Vagina (tissue), 2 donors: ENCODE measurements at regions not wholly inside any gene's neighbourhood (a gene's known extent, or its start where the extent isn't known, plus 50 kb on each side); places are given as distances from the start of the nearest gene placed in this dataset.

Source experiments
- DNase-seq, 2 donors: peaks; one replicate each; pipeline ENCODE4 v3.0.0-alpha.2; 2017; ENCODE audit errors: extremely low spot score in 2 of 2
- H3K27ac ChIP-seq: fragments of 200-600 bp; sonication (generic); one replicate; pipeline ENCODE4 v1.5.1; 2019
- H3K27me3 ChIP-seq: fragments of 200-600 bp; sonication (generic); one replicate; pipeline ENCODE4 v1.5.1; 2019
- H3K36me3 ChIP-seq, 2 donors: fragments of 200-600 bp; sonication (generic); one replicate each; pipeline ENCODE4 v1.5.1; 2017 to 2019
- H3K4me1 ChIP-seq: fragments of 200-600 bp; sonication (generic); one replicate; pipeline ENCODE4 v1.5.1; 2019
- H3K4me3 ChIP-seq, 2 donors: fragments of 200-600 bp; sonication (generic); 1 replicate in 1 of 2; 2 replicates in 1 of 2; pipeline ENCODE4 v1.5.1; 2016 to 2019
- H3K9me3 ChIP-seq: fragments of 200-600 bp; sonication (generic); one replicate; pipeline ENCODE4 v1.5.1; 2019
- POLR2A ChIP-seq, 2 donors: fragments of 450-650 bp; IDR thresholded peaks; one replicate each; pipeline ENCODE4 v1.6.1; 2017; ENCODE audit warnings: antibody characterized with exemption in 2 of 2, mild to moderate bottlenecking in 2 of 2, moderate library complexity in 2 of 2
- POLR2AphosphoS5 ChIP-seq, 2 donors: sonication (generic); formaldehyde crosslinking; IDR thresholded peaks; one replicate each; pipeline ENCODE4 v1.9.0; 2017; ENCODE audit warnings: antibody characterized with exemption in 2 of 2, mild to moderate bottlenecking in 2 of 2, low read depth in 1 of 2; ENCODE audit not compliant: insufficient read depth in 1 of 2
- intact Hi-C: fragments of 100-400 bp; cut with DNase I; formaldehyde crosslinking; loops from one replicate; pipeline ENCODE4 v1.15.1; 2023
- TF ChIP-seq, protein P1 (sequence below), 3 experiments: fragments of 450-650 bp in 2 of 3; fragments of 200-600 bp in 1 of 3; sonication (generic) in 1 of 3; IDR thresholded peaks; one replicate each; pipeline ENCODE4 v1.5.1; 2017 to 2019; ENCODE audit warnings: antibody characterized with exemption in 3 of 3, mild to moderate bottlenecking in 2 of 3, moderate library complexity in 2 of 3

DNA sequence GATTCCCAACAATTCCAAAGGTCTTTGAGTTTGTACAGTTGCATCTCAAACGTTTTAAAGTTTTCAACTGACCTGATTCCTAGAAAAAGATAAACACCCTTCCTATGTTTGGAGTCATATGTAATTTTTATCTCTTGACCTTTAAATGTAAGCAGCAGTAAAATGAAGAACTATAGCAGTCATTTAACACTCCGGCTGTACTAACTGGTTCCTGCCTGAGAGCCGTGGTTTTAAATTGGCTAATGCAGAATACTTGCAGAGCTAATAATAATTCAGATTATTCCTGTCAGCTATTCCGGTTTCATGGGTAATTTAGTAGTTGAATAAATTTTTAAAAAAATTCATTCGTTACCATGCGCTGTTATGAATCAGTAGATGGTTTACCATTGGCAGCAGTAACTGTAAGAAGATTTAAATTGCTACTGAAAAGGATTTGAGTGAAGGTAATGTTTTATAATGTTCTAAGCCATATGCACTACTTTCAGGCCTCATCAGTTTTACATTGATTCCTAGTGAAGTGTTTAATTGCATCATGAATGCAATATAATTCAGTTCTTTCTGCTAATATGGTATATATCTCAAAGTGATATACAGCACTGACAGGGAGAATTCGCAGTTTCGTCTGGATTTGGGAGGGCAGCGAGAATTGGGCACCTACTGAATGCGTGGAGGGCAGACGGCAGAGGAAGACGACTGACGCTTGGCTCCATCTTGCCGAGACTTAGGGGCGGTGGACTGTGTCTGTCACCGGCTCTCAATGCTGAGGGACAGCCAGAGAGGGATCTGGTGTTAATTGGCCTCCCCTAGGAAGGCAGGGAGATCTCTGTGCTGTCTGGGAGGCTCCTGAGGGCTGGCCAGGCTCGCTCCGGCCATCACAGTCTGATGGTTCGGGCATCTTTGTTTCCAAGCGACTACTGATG, 217.7 kb downstream of the PHETA1 start:
- intact Hi-C loops, result no loop called here

DNA sequence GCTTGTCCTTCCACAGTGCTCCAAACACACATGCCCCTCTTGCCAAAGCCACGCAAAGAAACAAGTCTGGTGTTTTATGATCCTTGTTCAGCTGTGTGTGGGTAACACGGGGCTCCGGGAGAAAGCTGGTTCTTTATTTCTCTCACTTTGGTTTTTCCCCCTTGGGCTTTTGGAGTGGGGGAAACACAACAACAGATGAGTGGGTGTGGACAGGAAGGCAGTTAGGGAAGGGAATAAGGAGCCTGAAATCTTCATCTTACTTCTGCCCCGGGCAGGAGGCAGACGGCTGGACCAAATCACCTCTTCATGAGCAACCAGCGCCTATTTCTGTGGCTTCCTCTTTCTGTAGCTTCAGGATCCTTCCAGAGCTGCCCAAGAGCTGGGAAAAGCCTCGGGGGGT, 218.5 kb downstream of the PHETA1 start:
- no peak overlapping the region for H3K4me3 ChIP-seq
- H3K9me3 ChIP-seq, result no peaks in the 10 kb centered on the region
- H3K27me3 ChIP-seq, result no peaks in the 10 kb centered on the region
- no peaks in the 10 kb centered on the region for H3K36me3 ChIP-seq
- DNase-seq, result no peak
- intact Hi-C loops, result no loop called here
- no peak overlapping the region for H3K27ac ChIP-seq
- H3K4me1 ChIP-seq, result no peaks in the 10 kb centered on the region
- TF ChIP-seq POLR2A (IDR thresholded peaks at IDR 0.05), result no peak
- no peak for TF ChIP-seq POLR2AphosphoS5 (IDR thresholded peaks at IDR 0.05; ENCODE audit: insufficient read depth in 1 of 2, low read depth in 1 of 2)
- TF ChIP-seq, protein P1, sequence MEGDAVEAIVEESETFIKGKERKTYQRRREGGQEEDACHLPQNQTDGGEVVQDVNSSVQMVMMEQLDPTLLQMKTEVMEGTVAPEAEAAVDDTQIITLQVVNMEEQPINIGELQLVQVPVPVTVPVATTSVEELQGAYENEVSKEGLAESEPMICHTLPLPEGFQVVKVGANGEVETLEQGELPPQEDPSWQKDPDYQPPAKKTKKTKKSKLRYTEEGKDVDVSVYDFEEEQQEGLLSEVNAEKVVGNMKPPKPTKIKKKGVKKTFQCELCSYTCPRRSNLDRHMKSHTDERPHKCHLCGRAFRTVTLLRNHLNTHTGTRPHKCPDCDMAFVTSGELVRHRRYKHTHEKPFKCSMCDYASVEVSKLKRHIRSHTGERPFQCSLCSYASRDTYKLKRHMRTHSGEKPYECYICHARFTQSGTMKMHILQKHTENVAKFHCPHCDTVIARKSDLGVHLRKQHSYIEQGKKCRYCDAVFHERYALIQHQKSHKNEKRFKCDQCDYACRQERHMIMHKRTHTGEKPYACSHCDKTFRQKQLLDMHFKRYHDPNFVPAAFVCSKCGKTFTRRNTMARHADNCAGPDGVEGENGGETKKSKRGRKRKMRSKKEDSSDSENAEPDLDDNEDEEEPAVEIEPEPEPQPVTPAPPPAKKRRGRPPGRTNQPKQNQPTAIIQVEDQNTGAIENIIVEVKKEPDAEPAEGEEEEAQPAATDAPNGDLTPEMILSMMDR (IDR thresholded peaks at IDR 0.05), result no peak

More for the DNA sequence above, 217.7 kb downstream of the PHETA1 start:
- no peak for TF ChIP-seq POLR2A (IDR thresholded peaks at IDR 0.05)
- TF ChIP-seq, protein P1 (IDR thresholded peaks at IDR 0.05), result no peak
- no peak for TF ChIP-seq POLR2AphosphoS5 (IDR thresholded peaks at IDR 0.05; ENCODE audit: insufficient read depth in 1 of 2, low read depth in 1 of 2)
- Histone ChIP-seq H3K36me3 (no peaks in the 10 kb centered on the region), H3K27me3 (no peaks in the 10 kb centered on the region), H3K4me3 (no peak overlapping the region), H3K4me1 (no peaks in the 10 kb centered on the region), H3K27ac (no peak overlapping the region), H3K9me3 (no peaks in the 10 kb centered on the region)
- no peak for DNase-seq

DNA sequence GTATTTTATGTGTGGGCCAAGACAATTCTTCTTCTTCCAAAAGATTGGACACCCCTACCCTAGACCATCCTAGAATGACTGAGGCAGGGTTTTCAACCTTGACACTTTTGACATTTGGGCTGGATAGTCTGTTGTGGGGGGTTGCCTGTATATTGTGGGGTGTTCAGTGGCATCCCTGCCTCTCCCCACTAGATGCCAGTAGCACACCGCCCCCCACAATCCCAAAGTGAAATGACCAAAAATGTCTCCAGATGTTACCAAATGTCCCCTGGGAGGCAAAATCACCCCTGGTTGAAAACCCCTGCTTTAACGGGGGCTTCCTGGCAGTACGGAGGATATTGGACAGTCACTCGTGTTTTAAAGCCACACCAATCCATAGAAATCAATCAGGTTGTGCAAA, 219.6 kb downstream of the PHETA1 start:
- intact Hi-C loops, result loop anchor here (5.0 kb wide), 1 partner anchor 478 kb away; no protein-coding TSS in a partner anchor
- H3K27ac ChIP-seq, result no peak overlapping the region
- H3K4me3 ChIP-seq, result no peak overlapping the region
- no peaks in the 10 kb centered on the region for H3K4me1 ChIP-seq
- H3K27me3 ChIP-seq, result no peaks in the 10 kb centered on the region
- DNase-seq, result no peak
- H3K36me3 ChIP-seq, result no peaks in the 10 kb centered on the region
- H3K9me3 ChIP-seq, result no peaks in the 10 kb centered on the region
- TF ChIP-seq POLR2A (IDR thresholded peaks at IDR 0.05), result no peak
- TF ChIP-seq, protein P1 (IDR thresholded peaks at IDR 0.05), result no peak
- TF ChIP-seq POLR2AphosphoS5 (IDR thresholded peaks at IDR 0.05; ENCODE audit: insufficient read depth in 1 of 2, low read depth in 1 of 2), result no peak

DNA sequence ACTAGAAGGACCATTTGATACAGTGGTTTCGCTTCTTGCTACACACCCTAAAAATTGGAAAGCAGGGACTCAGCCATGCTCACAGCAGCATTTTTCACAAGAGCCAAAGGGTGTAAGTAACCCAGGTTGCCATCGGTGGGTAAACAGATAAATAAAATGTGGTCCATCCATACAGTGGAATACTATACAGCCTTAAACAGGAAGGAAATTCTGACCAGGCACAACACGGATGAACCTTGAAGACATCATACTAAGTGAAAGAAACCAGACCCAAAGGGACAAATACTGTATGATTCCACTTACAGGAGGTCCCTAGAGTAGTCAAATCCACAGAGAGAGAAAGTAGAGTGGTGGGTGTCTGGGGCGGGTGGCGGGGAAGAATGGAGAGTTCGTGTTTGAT, 220.9 kb downstream of the PHETA1 start:
- intact Hi-C loops, result loop anchor here (5.0 kb wide), 1 partner anchor 479 kb away; no protein-coding TSS in a partner anchor
- H3K27ac ChIP-seq, result no peak overlapping the region
- DNase-seq, result no peak
- H3K27me3 ChIP-seq, result no peaks in the 10 kb centered on the region
- no peaks in the 10 kb centered on the region for H3K9me3 ChIP-seq
- no peaks in the 10 kb centered on the region for H3K36me3 ChIP-seq
- TF ChIP-seq, protein P1 (IDR thresholded peaks at IDR 0.05), result no peak
- TF ChIP-seq POLR2AphosphoS5 (IDR thresholded peaks at IDR 0.05; ENCODE audit: insufficient read depth in 1 of 2, low read depth in 1 of 2), result no peak
- TF ChIP-seq POLR2A (IDR thresholded peaks at IDR 0.05), result no peak
- no peak overlapping the region for H3K4me3 ChIP-seq
- H3K4me1 ChIP-seq, result peaks cover 9% of the 10 kb centered on the region

DNA sequence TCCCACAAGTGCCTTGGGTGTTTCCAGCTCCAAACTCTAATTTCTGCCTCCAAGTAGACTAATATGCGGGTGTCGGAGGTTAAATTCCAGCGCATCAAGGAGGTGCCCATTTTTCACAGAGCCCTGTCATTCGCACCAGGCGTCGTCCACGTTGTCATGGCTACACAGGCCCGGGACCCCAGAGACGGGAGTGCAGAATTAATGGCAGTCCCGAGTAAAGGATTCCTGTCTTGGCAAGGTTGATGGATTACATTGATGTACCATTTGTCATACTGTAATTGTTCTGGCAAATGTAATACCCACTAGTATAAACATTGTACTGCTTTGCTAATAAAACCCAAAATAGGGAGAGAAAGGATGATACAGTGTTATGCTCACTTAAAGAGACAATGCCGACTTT, 222.9 kb upstream of the MYL2 start:
- TF ChIP-seq POLR2A (IDR thresholded peaks at IDR 0.05), result no peak
- TF ChIP-seq POLR2AphosphoS5 (IDR thresholded peaks at IDR 0.05; ENCODE audit: insufficient read depth in 1 of 2, low read depth in 1 of 2), result no peak
- TF ChIP-seq, protein P1 (IDR thresholded peaks at IDR 0.05), result no peak
- H3K4me3 ChIP-seq, result no peak overlapping the region
- no peaks in the 10 kb centered on the region for H3K9me3 ChIP-seq
- DNase-seq, result no peak
- H3K27ac ChIP-seq, result no peak overlapping the region
- H3K4me1 ChIP-seq, result peaks cover 11% of the 10 kb centered on the region
- H3K36me3 ChIP-seq, result no peaks in the 10 kb centered on the region
- intact Hi-C loops, result no loop called here
- H3K27me3 ChIP-seq, result no peaks in the 10 kb centered on the region
